ENCODE measurements at regions not wholly inside any gene's neighbourhood (a gene's known extent, or its start where the extent isn't known, plus 50 kb on each side); places are given as distances from the start of the nearest gene placed in this dataset.

GRCh38 chr2:138209009-138209408, 244.7 kb downstream of the HNMT start:
- TF ChIP-seq YY1 (IDR thresholded peaks at IDR 0.05; ENCODE audit: low read depth): no peak
- TF ChIP-seq USF1 (IDR thresholded peaks at IDR 0.05): no peak
- no peak for TF ChIP-seq TAF1 (IDR thresholded peaks at IDR 0.05; ENCODE audit: low read depth)
- TF ChIP-seq FOXM1 (IDR thresholded peaks at IDR 0.05; ENCODE audit: borderline replicate concordance, low read depth): no peak
- TF ChIP-seq CEBPB (IDR thresholded peaks at IDR 0.05): no peak
- no peak for TF ChIP-seq REST (IDR thresholded peaks at IDR 0.05; ENCODE audit: low read depth)

- no peak for TF ChIP-seq EP300 (IDR thresholded peaks at IDR 0.05; ENCODE audit: borderline replicate concordance)
- TF ChIP-seq CEBPB (IDR thresholded peaks at IDR 0.05): no peak
- TF ChIP-seq REST (IDR thresholded peaks at IDR 0.05; ENCODE audit: low read depth): no peak
- TF ChIP-seq ZBTB7A (IDR thresholded peaks at IDR 0.05; ENCODE audit: low read depth): no peak
- no peak for TF ChIP-seq TEAD4 (IDR thresholded peaks at IDR 0.05)
- no peak for TF ChIP-seq FOXM1 (IDR thresholded peaks at IDR 0.05; ENCODE audit: borderline replicate concordance, low read depth)
- TF ChIP-seq USF1 (IDR thresholded peaks at IDR 0.05): no peak
- no peak for TF ChIP-seq CREB1 (IDR thresholded peaks at IDR 0.05; ENCODE audit: low read depth)
- TF ChIP-seq RAD21 (IDR thresholded peaks at IDR 0.05; ENCODE audit: low read depth): no peak
- TF ChIP-seq YY1 (IDR thresholded peaks at IDR 0.05; ENCODE audit: low read depth): no peak
- TF ChIP-seq TCF12 (IDR thresholded peaks at IDR 0.05; ENCODE audit: low read depth): no peak
- TF ChIP-seq NFIC (IDR thresholded peaks at IDR 0.05): no peak
- TF ChIP-seq TAF1 (IDR thresholded peaks at IDR 0.05; ENCODE audit: low read depth): no peak
- TF ChIP-seq EGR1 (IDR thresholded peaks at IDR 0.05): no peak
- no peak for TF ChIP-seq MAX (IDR thresholded peaks at IDR 0.05)
Observed at GRCh38 chr2:138210487-138210886, 246.2 kb downstream of the HNMT start.

- TF ChIP-seq TAF1 (IDR thresholded peaks at IDR 0.05; ENCODE audit: low read depth) (no peak), CREB1 (IDR thresholded peaks at IDR 0.05; ENCODE audit: low read depth) (no peak), MAX (IDR thresholded peaks at IDR 0.05) (no peak), USF1 (IDR thresholded peaks at IDR 0.05) (no peak), ZBTB7A (IDR thresholded peaks at IDR 0.05; ENCODE audit: low read depth) (no peak), CEBPB (IDR thresholded peaks at IDR 0.05) (no peak), TCF12 (IDR thresholded peaks at IDR 0.05; ENCODE audit: low read depth) (no peak), RAD21 (IDR thresholded peaks at IDR 0.05; ENCODE audit: low read depth) (no peak), YY1 (IDR thresholded peaks at IDR 0.05; ENCODE audit: low read depth) (no peak), FOXM1 (IDR thresholded peaks at IDR 0.05; ENCODE audit: borderline replicate concordance, low read depth) (no peak), REST (IDR thresholded peaks at IDR 0.05; ENCODE audit: low read depth) (no peak), EP300 (IDR thresholded peaks at IDR 0.05; ENCODE audit: borderline replicate concordance) (no peak), NFIC (IDR thresholded peaks at IDR 0.05) (no peak), TEAD4 (IDR thresholded peaks at IDR 0.05) (no peak), EGR1 (IDR thresholded peaks at IDR 0.05) (no peak)
Observed at GRCh38 chr2:138212434-138212833, 248.2 kb downstream of the HNMT start.

GRCh38 chr2:138213084-138213483, 248.8 kb downstream of the HNMT start:
- TF ChIP-seq RAD21 (IDR thresholded peaks at IDR 0.05; ENCODE audit: low read depth): no peak
- no peak for TF ChIP-seq YY1 (IDR thresholded peaks at IDR 0.05; ENCODE audit: low read depth)
- no peak for TF ChIP-seq EGR1 (IDR thresholded peaks at IDR 0.05)
- no peak for TF ChIP-seq EP300 (IDR thresholded peaks at IDR 0.05; ENCODE audit: borderline replicate concordance)

Data from Ishikawa (cell line).